HEK293T (cell line): ENCODE measurements at regions not wholly inside any gene's neighbourhood (a gene's known extent, or its start where the extent isn't known, plus 50 kb on each side); places are given as distances from the start of the nearest gene placed in this dataset.

Source experiments
- BHLHE40 ChIP-seq: fragments of 450-650 bp; IDR thresholded peaks from 2 replicates; pipeline ENCODE4 v1.6.1; 2016; ENCODE audit warnings: mild to moderate bottlenecking, moderate library complexity, borderline replicate concordance
- CTBP1 ChIP-seq: fragments of 450-650 bp; IDR thresholded peaks from 2 replicates; pipeline ENCODE4 v1.6.1; 2016; ENCODE audit warnings: borderline replicate concordance
- ELF4 ChIP-seq: fragments of 450-650 bp; IDR thresholded peaks from 2 replicates; pipeline ENCODE4 v1.6.1; 2017; ENCODE audit warnings: antibody characterized with exemption
- FOXA1 ChIP-seq: fragments of 450-650 bp; IDR thresholded peaks from 2 replicates; pipeline ENCODE4 v1.6.1; 2016; ENCODE audit warnings: mild to moderate bottlenecking
- FOXK2 ChIP-seq: fragments of 450-650 bp; IDR thresholded peaks from 2 replicates; pipeline ENCODE4 v1.6.1; 2016; ENCODE audit warnings: mild to moderate bottlenecking
- HDGF ChIP-seq: fragments of 450-650 bp; IDR thresholded peaks from 2 replicates; pipeline ENCODE4 v1.6.1; 2017; ENCODE audit warnings: antibody characterized with exemption, borderline replicate concordance
- L3MBTL2 ChIP-seq: fragments of 450-650 bp; conservative IDR thresholded peaks from 2 replicates; pipeline ENCODE4 v1.6.1; 2016; ENCODE audit warnings: mild to moderate bottlenecking
- NFRKB ChIP-seq: fragments of 450-650 bp; IDR thresholded peaks from 2 replicates; pipeline ENCODE4 v1.6.1; 2016; ENCODE audit warnings: mild to moderate bottlenecking, moderate library complexity
- SUZ12 ChIP-seq: fragments of 450-650 bp; IDR thresholded peaks from 2 replicates; pipeline ENCODE4 v1.6.1; 2016; ENCODE audit warnings: mild to moderate bottlenecking
- TARDBP ChIP-seq: fragments of 450-650 bp; IDR thresholded peaks from 2 replicates; pipeline ENCODE4 v1.6.1; 2016
- ZNF384 ChIP-seq: fragments of 450-650 bp; IDR thresholded peaks from 2 replicates; pipeline ENCODE4 v1.6.1; 2016

- TF ChIP-seq ELF4 (no peak), L3MBTL2 (no peak), HDGF (no peak), ZNF384 (no peak), SUZ12 (no peak), TARDBP (no peak), CTBP1 (no peak), FOXK2 (no peak), BHLHE40 (no peak), NFRKB (no peak), FOXA1 (no peak)
Measured at GRCh38 chr14:101222362-101223070, 319.0 kb upstream of the RTL1 start.
